HG02981 (cell line): ENCODE measurements at regions not wholly inside any gene's neighbourhood (a gene's known extent, or its start where the extent isn't known, plus 50 kb on each side); places are given as distances from the start of the nearest gene placed in this dataset.
"Not testable (repeated sequence)": the region's sequence is repeated elsewhere in the genome, so short reads cannot be mapped to it uniquely, and the experiment has no call there.

Experiments used
- ATAC-seq: cut with Tn5 transposase; IDR thresholded peaks from one replicate; pipeline ENCODE4 v1.9.1; 2021; ENCODE audit warnings: mild to moderate bottlenecking, moderate library complexity; ENCODE audit not compliant: unreplicated experiment

- ATAC-seq: no peak
These were observed 76.6 kb upstream of the TOX2 start for GRCh38 chr20:43837856-43838702.

GRCh38 chr20:43836790-43837189 lies 77.9 kb upstream of the TOX2 start:
- ATAC-seq: no peak

- ATAC-seq: no peak
These were observed 78.6 kb upstream of the TOX2 start for GRCh38 chr20:43835944-43836508.

- ATAC-seq: no peak
These were observed 80.9 kb upstream of the TOX2 start for GRCh38 chr20:43833511-43834395.

- ATAC-seq: no peak
These were observed 81.7 kb upstream of the TOX2 start for GRCh38 chr20:43832961-43833360.

GRCh38 chr20:43832096-43832816 lies 82.4 kb upstream of the TOX2 start:
- ATAC-seq: no peak

- ATAC-seq: no peak
These were observed 83.1 kb upstream of the TOX2 start for GRCh38 chr20:43831481-43832065.

GRCh38 chr20:43830883-43831282 lies 83.8 kb upstream of the TOX2 start:
- no peak for ATAC-seq

- ATAC-seq: no peak
These were observed 84.5 kb upstream of the TOX2 start for GRCh38 chr20:43829951-43830690.

- no peak for ATAC-seq
These were observed 86.6 kb upstream of the TOX2 start for GRCh38 chr20:43827940-43828562.

- not testable (repeated sequence) for ATAC-seq
These were observed 87.7 kb upstream of the TOX2 start for GRCh38 chr20:43826943-43827342.

GRCh38 chr20:43825581-43825980 lies 89.1 kb upstream of the TOX2 start:
- ATAC-seq: no peak

GRCh38 chr20:43825051-43825402 lies 89.6 kb upstream of the TOX2 start:
- ATAC-seq: no peak

- no peak for ATAC-seq
These were observed 90.2 kb upstream of the TOX2 start for GRCh38 chr20:43824309-43825050.

- ATAC-seq: no peak
These were observed 92.9 kb upstream of the TOX2 start for GRCh38 chr20:43821795-43822194.

GRCh38 chr20:43820731-43821330 lies 93.8 kb upstream of the TOX2 start:
- no peak for ATAC-seq

GRCh38 chr20:43812216-43812615 lies 85.4 kb upstream of the GTSF1L start:
- no peak for ATAC-seq

GRCh38 chr20:43809206-43809819 lies 82.5 kb upstream of the GTSF1L start:
- ATAC-seq: no peak
